ENCODE measurements at regions not wholly inside any gene's neighbourhood (a gene's known extent, or its start where the extent isn't known, plus 50 kb on each side); places are given as distances from the start of the nearest gene placed in this dataset.
"Not testable (repeated sequence)": the region's sequence is repeated elsewhere in the genome, so short reads cannot be mapped to it uniquely, and the experiment has no call there.

GRCh38 chr12:124150168-124150567 is 144.7 kb upstream of the RFLNA start:
- Mint-ChIP-seq H3K27ac (no peak overlapping the region), H3K4me1 (ENCODE audit: low read depth) (no peaks in the 10 kb centered on the region), H3K36me3 (ENCODE audit: low read depth) (no peaks in the 10 kb centered on the region), H3K27me3 (peaks cover 13% of the 10 kb centered on the region), H3K9me3 (peaks cover 14% of the 10 kb centered on the region), H3K4me3 (no peak overlapping the region)
- intact Hi-C loops (cut with micrococcal nuclease): no loop called here

- H3K36me3 Mint-ChIP-seq (ENCODE audit: low read depth): no peaks in the 10 kb centered on the region
- no peak overlapping the region for H3K27ac Mint-ChIP-seq
- H3K4me3 Mint-ChIP-seq: no peak overlapping the region
Observed at GRCh38 chr12:124151583-124151982, 143.3 kb upstream of the RFLNA start.

GRCh38 chr12:124152731-124153130 is 142.2 kb upstream of the RFLNA start:
- Mint-ChIP-seq H3K27ac (no peak overlapping the region), H3K36me3 (ENCODE audit: low read depth) (no peaks in the 10 kb centered on the region), H3K9me3 (peaks cover 14% of the 10 kb centered on the region), H3K4me1 (ENCODE audit: low read depth) (no peaks in the 10 kb centered on the region), H3K27me3 (peaks cover 15% of the 10 kb centered on the region), H3K4me3 (no peak overlapping the region)
- intact Hi-C loops (cut with micrococcal nuclease): no loop called here

More at GRCh38 chr12:124151583-124151982, 143.3 kb upstream of the RFLNA start:
- peaks cover 13% of the 10 kb centered on the region for H3K27me3 Mint-ChIP-seq
- intact Hi-C loops (cut with micrococcal nuclease): no loop called here
- H3K4me1 Mint-ChIP-seq (ENCODE audit: low read depth): no peaks in the 10 kb centered on the region
- peaks cover 14% of the 10 kb centered on the region for H3K9me3 Mint-ChIP-seq

- Mint-ChIP-seq H3K27ac (no peak overlapping the region), H3K36me3 (ENCODE audit: low read depth) (no peaks in the 10 kb centered on the region), H3K4me3 (no peak overlapping the region), H3K4me1 (ENCODE audit: low read depth) (no peaks in the 10 kb centered on the region), H3K27me3 (peaks cover 18% of the 10 kb centered on the region), H3K9me3 (peaks cover 9% of the 10 kb centered on the region)
- intact Hi-C loops (cut with micrococcal nuclease): no loop called here
Observed at GRCh38 chr12:124153392-124153791, 141.5 kb upstream of the RFLNA start.

GRCh38 chr12:124157406-124157805 is 137.5 kb upstream of the RFLNA start:
- H3K4me3 Mint-ChIP-seq: no peak overlapping the region
- no peaks in the 10 kb centered on the region for H3K4me1 Mint-ChIP-seq (ENCODE audit: low read depth)
- peaks cover 17% of the 10 kb centered on the region for H3K27me3 Mint-ChIP-seq

GRCh38 chr12:124159655-124160054 is 135.2 kb upstream of the RFLNA start:
- Mint-ChIP-seq H3K4me1 (ENCODE audit: low read depth) (no peaks in the 10 kb centered on the region), H3K4me3 (no peak overlapping the region), H3K36me3 (ENCODE audit: low read depth) (no peaks in the 10 kb centered on the region), H3K27ac (no peak overlapping the region), H3K27me3 (peaks cover 14% of the 10 kb centered on the region), H3K9me3 (peaks cover 18% of the 10 kb centered on the region)
- intact Hi-C loops (cut with micrococcal nuclease): no loop called here

More at GRCh38 chr12:124157406-124157805, 137.5 kb upstream of the RFLNA start:
- intact Hi-C loops (cut with micrococcal nuclease): no loop called here
- H3K27ac Mint-ChIP-seq: no peak overlapping the region
- H3K36me3 Mint-ChIP-seq (ENCODE audit: low read depth): no peaks in the 10 kb centered on the region
- H3K9me3 Mint-ChIP-seq: peaks cover 6% of the 10 kb centered on the region

- H3K4me3 Mint-ChIP-seq: no peak overlapping the region
- intact Hi-C loops (cut with micrococcal nuclease): no loop called here
- H3K4me1 Mint-ChIP-seq (ENCODE audit: low read depth): no peaks in the 10 kb centered on the region
- peaks cover 14% of the 10 kb centered on the region for H3K27me3 Mint-ChIP-seq
- H3K36me3 Mint-ChIP-seq (ENCODE audit: low read depth): no peaks in the 10 kb centered on the region
- no peak overlapping the region for H3K27ac Mint-ChIP-seq
- H3K9me3 Mint-ChIP-seq: peaks cover 23% of the 10 kb centered on the region
Observed at GRCh38 chr12:124160097-124160756, 134.7 kb upstream of the RFLNA start.

- H3K4me1 Mint-ChIP-seq (ENCODE audit: low read depth); H3K27ac Mint-ChIP-seq; H3K4me3 Mint-ChIP-seq; H3K36me3 Mint-ChIP-seq (ENCODE audit: low read depth); intact Hi-C loops (cut with micrococcal nuclease): not testable (repeated sequence)
- H3K9me3 Mint-ChIP-seq: peaks cover 34% of the 10 kb centered on the region
- H3K27me3 Mint-ChIP-seq: peaks cover 14% of the 10 kb centered on the region
Observed at GRCh38 chr12:124161402-124161801, 133.5 kb upstream of the RFLNA start.

GRCh38 chr12:124162151-124163110 is 132.5 kb upstream of the RFLNA start:
- no peaks in the 10 kb centered on the region for H3K4me1 Mint-ChIP-seq (ENCODE audit: low read depth)

GRCh38 chr12:124165695-124166094 is 129.2 kb upstream of the RFLNA start:
- no peak overlapping the region for H3K27ac Mint-ChIP-seq
- no peaks in the 10 kb centered on the region for H3K4me1 Mint-ChIP-seq (ENCODE audit: low read depth)
- H3K36me3 Mint-ChIP-seq (ENCODE audit: low read depth): no peaks in the 10 kb centered on the region
- H3K9me3 Mint-ChIP-seq: peaks cover 45% of the 10 kb centered on the region
- H3K4me3 Mint-ChIP-seq: no peak overlapping the region
- intact Hi-C loops (cut with micrococcal nuclease): no loop called here
- H3K27me3 Mint-ChIP-seq: peaks cover 1% of the 10 kb centered on the region

More at GRCh38 chr12:124162151-124163110, 132.5 kb upstream of the RFLNA start:
- H3K27me3 Mint-ChIP-seq: peaks cover 10% of the 10 kb centered on the region
- peaks cover 42% of the 10 kb centered on the region for H3K9me3 Mint-ChIP-seq
- H3K36me3 Mint-ChIP-seq (ENCODE audit: low read depth): no peaks in the 10 kb centered on the region
- intact Hi-C loops (cut with micrococcal nuclease): no loop called here
- no peak overlapping the region for H3K4me3 Mint-ChIP-seq
- H3K27ac Mint-ChIP-seq: no peak overlapping the region

GRCh38 chr12:124167141-124167540 is 127.8 kb upstream of the RFLNA start:
- Mint-ChIP-seq H3K9me3 (peaks cover 45% of the 10 kb centered on the region), H3K4me3 (no peak overlapping the region), H3K27ac (no peak overlapping the region), H3K27me3 (peaks cover 1% of the 10 kb centered on the region), H3K36me3 (ENCODE audit: low read depth) (no peaks in the 10 kb centered on the region), H3K4me1 (ENCODE audit: low read depth) (peaks cover 5% of the 10 kb centered on the region)
- intact Hi-C loops (cut with micrococcal nuclease): no loop called here

GRCh38 chr12:124168016-124168786 is 126.7 kb upstream of the RFLNA start:
- Mint-ChIP-seq H3K27me3 (peaks cover 1% of the 10 kb centered on the region), H3K9me3 (peaks cover 42% of the 10 kb centered on the region), H3K27ac (no peak overlapping the region), H3K4me1 (ENCODE audit: low read depth) (peaks cover 13% of the 10 kb centered on the region), H3K4me3 (no peak overlapping the region), H3K36me3 (ENCODE audit: low read depth) (no peaks in the 10 kb centered on the region)
- intact Hi-C loops (cut with micrococcal nuclease): no loop called here

- Mint-ChIP-seq H3K4me3 (no peak overlapping the region), H3K4me1 (ENCODE audit: low read depth) (peaks cover 13% of the 10 kb centered on the region), H3K9me3 (peaks cover 27% of the 10 kb centered on the region), H3K36me3 (ENCODE audit: low read depth) (no peaks in the 10 kb centered on the region), H3K27ac (no peak overlapping the region), H3K27me3 (peaks cover 2% of the 10 kb centered on the region)
- intact Hi-C loops (cut with micrococcal nuclease): no loop called here
Observed at GRCh38 chr12:124169577-124170284, 125.2 kb upstream of the RFLNA start.

Data from dendritic cell treated with granulocyte-macrophage colony-stimulating factor and Interleukin-4, amounts not matched to agents 40 ng/mL and 50 ng/mL, for 4 days (primary cell).